ENCODE measurements at regions not wholly inside any gene's neighbourhood (a gene's known extent, or its start where the extent isn't known, plus 50 kb on each side); places are given as distances from the start of the nearest gene placed in this dataset.

DNA sequence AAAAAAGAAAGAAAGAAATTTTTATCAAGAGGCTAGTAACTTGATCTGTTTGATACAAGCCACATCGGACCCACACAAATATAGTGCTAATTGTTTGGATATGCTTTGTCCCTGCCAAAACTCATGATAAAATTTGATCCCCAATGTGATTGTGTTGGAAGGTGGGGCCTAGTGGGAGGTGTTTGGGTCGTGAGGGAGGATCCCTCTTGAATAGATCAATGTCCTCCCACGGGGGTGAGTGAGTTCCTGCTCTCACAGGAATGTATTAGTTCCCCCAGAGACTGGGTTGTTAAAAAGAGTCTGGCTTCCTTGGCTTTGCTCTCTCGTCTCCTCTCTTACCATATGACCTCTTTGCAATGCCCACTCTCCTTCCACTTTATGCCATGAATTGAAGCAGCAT is 80.6 kb upstream of the CPLX2 start:
- TF ChIP-seq, protein P1, sequence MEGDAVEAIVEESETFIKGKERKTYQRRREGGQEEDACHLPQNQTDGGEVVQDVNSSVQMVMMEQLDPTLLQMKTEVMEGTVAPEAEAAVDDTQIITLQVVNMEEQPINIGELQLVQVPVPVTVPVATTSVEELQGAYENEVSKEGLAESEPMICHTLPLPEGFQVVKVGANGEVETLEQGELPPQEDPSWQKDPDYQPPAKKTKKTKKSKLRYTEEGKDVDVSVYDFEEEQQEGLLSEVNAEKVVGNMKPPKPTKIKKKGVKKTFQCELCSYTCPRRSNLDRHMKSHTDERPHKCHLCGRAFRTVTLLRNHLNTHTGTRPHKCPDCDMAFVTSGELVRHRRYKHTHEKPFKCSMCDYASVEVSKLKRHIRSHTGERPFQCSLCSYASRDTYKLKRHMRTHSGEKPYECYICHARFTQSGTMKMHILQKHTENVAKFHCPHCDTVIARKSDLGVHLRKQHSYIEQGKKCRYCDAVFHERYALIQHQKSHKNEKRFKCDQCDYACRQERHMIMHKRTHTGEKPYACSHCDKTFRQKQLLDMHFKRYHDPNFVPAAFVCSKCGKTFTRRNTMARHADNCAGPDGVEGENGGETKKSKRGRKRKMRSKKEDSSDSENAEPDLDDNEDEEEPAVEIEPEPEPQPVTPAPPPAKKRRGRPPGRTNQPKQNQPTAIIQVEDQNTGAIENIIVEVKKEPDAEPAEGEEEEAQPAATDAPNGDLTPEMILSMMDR (optimal IDR thresholded peaks at IDR 0.05 in 1 of 3, IDR thresholded peaks at IDR 0.05 in 1 of 3, conservative IDR thresholded peaks at IDR 0.05 in 1 of 3; ENCODE audit: extremely low read depth in 1 of 3, insufficient read depth in 2 of 3, low read length in 3 of 3): no peak
- TF ChIP-seq EZH2 (IDR thresholded peaks at IDR 0.05; ENCODE audit: low read length): no peak
